Activated naive CD8-positive, alpha-beta T cell treated with anti-CD3 and anti-CD28 coated beads, Interleukin-2, amount 10 ng/mL, durations not matched to agents 7 days and 5 days (primary cell): ENCODE measurements at regions not wholly inside any gene's neighbourhood (a gene's known extent, or its start where the extent isn't known, plus 50 kb on each side); places are given as distances from the start of the nearest gene placed in this dataset.
"Not testable (repeated sequence)": the region's sequence is repeated elsewhere in the genome, so short reads cannot be mapped to it uniquely, and the experiment has no call there.

Experiments used
- ATAC-seq: fragments of 150-1000 bp; cut with Tn5 transposase; one replicate; pipeline ENCODE4 v1.10.0; 2021; ENCODE audit warnings: low read depth, moderate library complexity
- POLR2A ChIA-PET: fragments of 350-600 bp; sonication (Branson Sonifier 250); formaldehyde crosslinking; loops from one replicate; lab custom pipeline; 2021; ENCODE audit warnings: antibody characterized with exemption; lab: Charles Lee
- DNase-seq: peaks from one replicate; pipeline ENCODE4 v3.0.0; 2021
- H3K27ac Mint-ChIP-seq: one replicate; pipeline ENCODE4 v1.8.0; 2022; ENCODE audit warnings: mild to moderate bottlenecking, mixed read lengths
- H3K27me3 Mint-ChIP-seq: one replicate; pipeline ENCODE4 v1.8.0; 2022; ENCODE audit warnings: mild to moderate bottlenecking, moderate library complexity, mixed read lengths
- H3K36me3 Mint-ChIP-seq: one replicate; pipeline ENCODE4 v1.8.0; 2021; ENCODE audit warnings: mild to moderate bottlenecking, mixed read lengths
- H3K4me1 Mint-ChIP-seq: one replicate; pipeline ENCODE4 v1.8.0; 2021; ENCODE audit warnings: mixed read lengths
- H3K4me3 Mint-ChIP-seq: one replicate; pipeline ENCODE4 v1.8.0; 2022; ENCODE audit warnings: mild to moderate bottlenecking, moderate library complexity, mixed read lengths
- H3K9me3 Mint-ChIP-seq: one replicate; pipeline ENCODE4 v1.8.0; 2021; ENCODE audit warnings: mixed read lengths

- Mint-ChIP-seq H3K27ac (no peak overlapping the region), H3K9me3 (peaks cover 4% of the 10 kb centered on the region), H3K4me3 (no peak overlapping the region), H3K27me3 (no peaks in the 10 kb centered on the region), H3K4me1 (no peaks in the 10 kb centered on the region), H3K36me3 (no peaks in the 10 kb centered on the region)
- DNase-seq (no peak), ATAC-seq (no peak)
- POLR2A ChIA-PET = no interaction called here
Measured at GRCh38 chr13:55084630-55085029, 2056.0 kb downstream of the OLFM4 start.

DNA sequence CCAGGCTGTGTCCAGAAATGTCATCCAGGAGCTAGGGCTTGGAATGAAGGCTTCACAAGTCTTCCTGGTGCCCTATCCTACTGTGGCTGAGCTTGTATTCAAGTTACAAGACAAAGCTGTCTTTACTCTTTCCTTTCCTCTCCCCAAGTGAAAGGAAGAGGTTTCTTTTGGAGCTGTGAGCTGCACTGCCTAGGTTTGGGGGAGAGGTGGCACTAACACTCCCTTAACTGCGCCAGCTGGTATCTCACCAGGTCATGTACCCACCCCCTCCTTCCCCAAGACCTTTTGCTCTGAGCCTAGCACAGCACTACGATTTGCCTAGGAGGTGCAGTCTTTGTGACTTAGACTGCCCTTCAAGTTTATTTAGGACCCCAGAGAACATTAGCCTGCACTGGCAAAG, 2053.6 kb upstream of the PRR20A start:
- ATAC-seq (no peak), DNase-seq (no peak)
- no peak overlapping the region for H3K4me3 Mint-ChIP-seq
- H3K36me3 Mint-ChIP-seq = no peaks in the 10 kb centered on the region
- POLR2A ChIA-PET = no interaction called here
- H3K4me1 Mint-ChIP-seq = no peaks in the 10 kb centered on the region
- peaks cover 5% of the 10 kb centered on the region for H3K9me3 Mint-ChIP-seq
- no peaks in the 10 kb centered on the region for H3K27me3 Mint-ChIP-seq
- H3K27ac Mint-ChIP-seq = no peak overlapping the region

GRCh38 chr13:55090612-55091011, 2050.1 kb upstream of the PRR20A start:
- ATAC-seq = no peak
- POLR2A ChIA-PET = no interaction called here
- H3K9me3 Mint-ChIP-seq = peaks cover 3% of the 10 kb centered on the region
- H3K36me3 Mint-ChIP-seq = no peaks in the 10 kb centered on the region
- no peak for DNase-seq
- H3K4me3 Mint-ChIP-seq = no peak overlapping the region
- H3K4me1 Mint-ChIP-seq = no peaks in the 10 kb centered on the region
- H3K27ac Mint-ChIP-seq = no peak overlapping the region
- no peaks in the 10 kb centered on the region for H3K27me3 Mint-ChIP-seq

GRCh38 chr13:55091172-55091571, 2049.5 kb upstream of the PRR20A start:
- H3K27me3 Mint-ChIP-seq = no peaks in the 10 kb centered on the region
- ATAC-seq = no peak
- no peaks in the 10 kb centered on the region for H3K4me1 Mint-ChIP-seq
- POLR2A ChIA-PET = no interaction called here
- no peak overlapping the region for H3K27ac Mint-ChIP-seq
- no peak overlapping the region for H3K4me3 Mint-ChIP-seq
- DNase-seq = no peak
- H3K36me3 Mint-ChIP-seq = no peaks in the 10 kb centered on the region
- H3K9me3 Mint-ChIP-seq = peaks cover 3% of the 10 kb centered on the region

GRCh38 chr13:55106509-55106908, 2034.2 kb upstream of the PRR20A start:
- H3K27ac Mint-ChIP-seq = no peak overlapping the region
- H3K36me3 Mint-ChIP-seq = no peaks in the 10 kb centered on the region
- ATAC-seq = no peak
- DNase-seq = no peak
- no peaks in the 10 kb centered on the region for H3K4me1 Mint-ChIP-seq
- H3K4me3 Mint-ChIP-seq = no peak overlapping the region
- POLR2A ChIA-PET = no interaction called here
- H3K9me3 Mint-ChIP-seq = peaks cover 7% of the 10 kb centered on the region
- H3K27me3 Mint-ChIP-seq = no peaks in the 10 kb centered on the region

GRCh38 chr13:55120631-55121030, 2020.1 kb upstream of the PRR20A start:
- ATAC-seq = no peak
- DNase-seq = no peak
- Mint-ChIP-seq H3K27me3 (no peaks in the 10 kb centered on the region), H3K4me1 (no peaks in the 10 kb centered on the region), H3K27ac (no peak overlapping the region), H3K9me3 (peaks cover 2% of the 10 kb centered on the region), H3K36me3 (no peaks in the 10 kb centered on the region), H3K4me3 (no peak overlapping the region)
- POLR2A ChIA-PET = no interaction called here

GRCh38 chr13:55155046-55155445, 1985.7 kb upstream of the PRR20A start:
- H3K27ac Mint-ChIP-seq = no peak overlapping the region
- H3K27me3 Mint-ChIP-seq = no peaks in the 10 kb centered on the region
- H3K9me3 Mint-ChIP-seq = peaks cover 4% of the 10 kb centered on the region
- ATAC-seq = no peak
- no peak overlapping the region for H3K4me3 Mint-ChIP-seq
- POLR2A ChIA-PET = no interaction called here
- no peaks in the 10 kb centered on the region for H3K4me1 Mint-ChIP-seq
- no peak for DNase-seq
- no peaks in the 10 kb centered on the region for H3K36me3 Mint-ChIP-seq

DNA sequence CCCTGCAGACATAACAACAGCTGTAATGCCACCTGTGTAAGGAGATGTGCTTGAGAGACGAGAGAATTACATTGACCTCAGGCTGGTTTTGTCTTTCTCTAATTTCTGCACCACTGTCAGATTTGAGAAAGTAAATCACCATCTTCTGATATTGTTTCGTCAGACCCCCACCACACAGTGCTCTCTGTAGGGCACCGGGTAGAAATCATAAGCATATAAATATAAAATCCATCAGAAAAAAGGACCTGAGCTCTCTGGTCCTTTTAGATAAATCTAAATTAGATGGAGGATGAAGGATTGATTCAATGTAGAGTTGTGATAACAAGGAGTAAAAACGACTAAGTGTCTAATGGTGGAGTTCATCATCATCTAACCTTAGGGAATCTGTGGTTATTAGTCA, 1981.0 kb upstream of the PRR20A start:
- ATAC-seq = no peak
- POLR2A ChIA-PET = no interaction called here
- Mint-ChIP-seq H3K27ac (no peak overlapping the region), H3K9me3 (peaks cover 6% of the 10 kb centered on the region), H3K4me3 (no peak overlapping the region), H3K36me3 (no peaks in the 10 kb centered on the region), H3K4me1 (no peaks in the 10 kb centered on the region), H3K27me3 (no peaks in the 10 kb centered on the region)
- DNase-seq = no peak

DNA sequence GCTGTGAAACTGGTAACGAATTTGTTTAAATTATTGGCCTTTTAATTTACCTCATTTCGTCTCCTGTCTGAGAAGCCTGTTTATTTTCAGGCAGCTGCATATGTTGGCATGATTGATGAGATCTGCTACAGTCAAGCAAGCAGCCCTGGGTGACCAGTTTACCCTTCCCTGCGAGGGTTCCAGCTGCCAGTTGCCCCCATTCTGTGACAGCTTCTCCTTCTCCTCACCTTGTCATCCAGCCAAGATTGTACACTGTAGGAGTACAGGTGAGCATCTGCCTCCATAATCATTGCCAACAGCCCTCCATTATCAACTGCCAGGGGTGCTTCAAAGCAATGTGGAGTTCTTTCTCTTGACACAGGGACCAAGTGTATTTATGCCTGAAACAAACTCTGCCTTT, 1979.9 kb upstream of the PRR20A start:
- Mint-ChIP-seq H3K36me3 (no peaks in the 10 kb centered on the region), H3K27ac (no peak overlapping the region), H3K4me3 (no peak overlapping the region), H3K27me3 (no peaks in the 10 kb centered on the region), H3K9me3 (peaks cover 6% of the 10 kb centered on the region), H3K4me1 (no peaks in the 10 kb centered on the region)
- no peak for ATAC-seq
- no peak for DNase-seq
- POLR2A ChIA-PET = no interaction called here

GRCh38 chr13:55178582-55178981, 1962.1 kb upstream of the PRR20A start:
- H3K36me3 Mint-ChIP-seq, ATAC-seq, DNase-seq, H3K27me3 Mint-ChIP-seq, H3K4me3 Mint-ChIP-seq, POLR2A ChIA-PET, H3K27ac Mint-ChIP-seq, H3K4me1 Mint-ChIP-seq: not testable (repeated sequence)
- peaks cover 12% of the 10 kb centered on the region for H3K9me3 Mint-ChIP-seq

DNA sequence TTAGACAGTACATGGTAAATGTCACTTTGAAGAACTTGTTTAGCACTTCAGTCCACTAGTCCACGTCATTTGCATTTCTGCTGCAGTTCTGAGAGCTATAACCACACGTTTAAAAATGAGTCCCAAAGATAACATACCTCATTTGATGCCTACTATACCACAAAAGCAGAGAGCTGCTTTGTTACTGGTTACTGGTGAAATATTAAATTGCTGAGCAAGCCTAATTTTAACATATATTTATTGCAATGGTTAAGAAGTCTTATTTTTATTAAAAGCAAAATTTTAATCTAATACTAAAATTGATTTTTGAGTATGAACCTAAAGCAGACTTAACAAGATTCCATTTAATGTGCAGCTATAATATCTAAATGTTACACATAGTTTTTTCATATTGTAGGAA, 1949.7 kb upstream of the PRR20A start:
- H3K9me3 Mint-ChIP-seq = peaks cover 8% of the 10 kb centered on the region
- H3K4me3 Mint-ChIP-seq = no peak overlapping the region
- POLR2A ChIA-PET = no interaction called here
- no peak for DNase-seq
- ATAC-seq = no peak
- no peak overlapping the region for H3K27ac Mint-ChIP-seq
- H3K4me1 Mint-ChIP-seq = no peaks in the 10 kb centered on the region
- no peaks in the 10 kb centered on the region for H3K36me3 Mint-ChIP-seq
- H3K27me3 Mint-ChIP-seq = no peaks in the 10 kb centered on the region

DNA sequence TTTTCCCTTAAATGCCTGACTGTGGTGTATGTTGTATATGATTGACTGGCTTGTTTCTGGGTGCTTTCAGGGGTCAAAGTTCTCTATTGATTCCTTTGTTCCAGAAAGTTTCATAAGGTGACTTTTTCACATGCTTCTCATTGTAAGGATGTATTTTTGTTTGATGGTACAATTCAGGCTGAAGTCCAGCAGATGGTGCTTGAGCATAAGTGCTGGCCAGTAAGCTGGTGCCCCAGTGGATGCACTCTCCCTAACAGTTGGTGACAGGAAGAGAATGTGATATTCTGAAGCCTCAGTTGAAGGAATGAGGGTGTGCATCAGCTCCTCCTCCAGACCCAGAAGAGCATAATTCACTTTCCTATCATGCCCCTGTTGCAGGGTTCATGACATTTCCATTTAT, 1941.6 kb upstream of the PRR20A start:
- H3K4me1 Mint-ChIP-seq = no peaks in the 10 kb centered on the region
- POLR2A ChIA-PET = no interaction called here
- ATAC-seq (no peak), DNase-seq (no peak)
- peaks cover 5% of the 10 kb centered on the region for H3K9me3 Mint-ChIP-seq
- H3K27me3 Mint-ChIP-seq = no peaks in the 10 kb centered on the region
- no peak overlapping the region for H3K27ac Mint-ChIP-seq
- no peaks in the 10 kb centered on the region for H3K36me3 Mint-ChIP-seq
- H3K4me3 Mint-ChIP-seq = no peak overlapping the region

DNA sequence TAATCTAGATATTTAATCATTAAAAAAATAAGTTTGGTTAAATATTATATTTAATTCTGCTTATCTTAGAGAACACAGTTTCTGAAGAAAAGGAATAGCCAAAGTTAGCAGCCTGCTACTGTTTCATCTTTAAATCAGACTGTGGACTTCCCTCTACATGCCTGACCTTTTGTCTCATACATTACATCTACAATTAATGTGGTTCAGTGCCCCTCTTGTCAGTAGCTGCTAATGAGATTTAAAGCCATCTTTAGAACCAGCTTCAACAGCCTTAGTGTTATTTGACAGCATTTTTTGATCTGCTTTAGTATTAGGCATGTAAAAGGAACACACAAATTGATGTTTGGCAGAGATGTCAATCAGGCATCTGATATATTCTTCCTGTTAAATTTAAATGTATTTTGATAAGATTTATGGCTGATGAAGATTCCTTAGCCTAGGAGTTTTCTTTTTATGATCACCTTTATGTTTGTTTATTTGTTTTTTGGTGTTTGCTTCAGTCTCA, 1925.8 kb upstream of the PRR20A start:
- no peaks in the 10 kb centered on the region for H3K27me3 Mint-ChIP-seq

DNA sequence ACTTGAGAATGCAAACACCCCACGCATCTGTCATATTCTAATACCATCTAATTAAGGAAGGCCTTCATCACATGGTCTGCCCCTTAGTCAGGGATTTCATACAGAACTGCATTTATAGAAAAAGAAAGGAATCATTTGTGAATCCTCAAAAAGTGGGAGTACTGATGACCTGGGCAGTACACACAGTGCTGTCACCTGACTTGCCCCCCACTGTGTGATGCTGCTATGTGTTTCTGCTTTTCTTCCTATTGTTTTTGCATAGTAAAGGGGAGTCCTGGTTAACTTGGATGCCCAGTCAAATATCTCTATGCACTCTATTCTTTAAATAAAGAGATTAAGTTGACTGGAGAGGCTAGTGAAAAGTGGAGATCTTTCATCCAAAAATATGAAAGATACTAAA, 1921.2 kb upstream of the PRR20A start:
- POLR2A ChIA-PET = no interaction called here
- Mint-ChIP-seq H3K4me3 (no peak overlapping the region), H3K36me3 (no peaks in the 10 kb centered on the region), H3K4me1 (no peaks in the 10 kb centered on the region), H3K27me3 (no peaks in the 10 kb centered on the region), H3K27ac (no peak overlapping the region), H3K9me3 (peaks cover 1% of the 10 kb centered on the region)
- ATAC-seq (no peak), DNase-seq (no peak)

More for the DNA sequence above, 1925.8 kb upstream of the PRR20A start:
- Mint-ChIP-seq H3K36me3 (no peaks in the 10 kb centered on the region), H3K4me3 (no peak overlapping the region), H3K9me3 (peaks cover 2% of the 10 kb centered on the region), H3K4me1 (no peaks in the 10 kb centered on the region), H3K27ac (no peak overlapping the region)
- POLR2A ChIA-PET = no interaction called here
- no peak for ATAC-seq
- DNase-seq = no peak
